ENCODE measurements at regions not wholly inside any gene's neighbourhood (a gene's known extent, or its start where the extent isn't known, plus 50 kb on each side); places are given as distances from the start of the nearest gene placed in this dataset.

- DNase-seq (ENCODE audit: low read depth) = no peak
Measured at GRCh38 chr1:194341587-194341986, 1155.2 kb upstream of the B3GALT2 start.

- DNase-seq (ENCODE audit: low read depth) = no peak
Measured at GRCh38 chr1:194339471-194339870, 1153.1 kb upstream of the B3GALT2 start.

DNA sequence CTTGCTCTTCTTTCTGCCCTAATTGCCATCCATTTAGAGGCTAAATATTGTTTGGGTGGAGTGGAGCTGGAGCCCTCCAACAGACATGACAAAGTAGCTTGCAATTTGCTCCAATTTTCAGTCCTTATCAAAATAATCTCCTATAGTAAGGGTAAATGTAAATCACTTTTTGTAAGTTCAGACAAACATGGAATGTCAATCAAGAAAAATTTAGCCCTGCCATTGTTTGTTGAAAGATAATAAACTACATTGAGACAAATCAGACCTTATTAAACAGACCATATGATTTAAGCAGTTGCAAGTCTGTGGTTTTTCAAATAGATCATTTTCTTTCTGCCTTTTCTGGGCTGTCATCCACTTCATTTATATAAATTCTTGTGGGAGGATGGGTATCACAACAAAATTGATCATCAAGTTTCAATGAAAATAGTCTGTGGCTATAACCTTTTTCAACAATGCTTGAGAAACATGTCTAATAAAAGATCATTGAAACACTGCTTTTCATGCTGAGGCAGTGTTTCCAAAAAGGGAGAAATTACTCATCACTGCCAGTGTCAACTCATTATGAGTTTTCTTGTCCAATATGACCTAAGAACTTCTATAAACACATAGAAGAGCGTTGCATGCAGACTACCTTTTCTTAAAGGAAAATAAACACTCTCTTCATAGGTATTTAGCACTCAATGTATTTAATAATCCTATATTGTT, 1152.0 kb upstream of the B3GALT2 start:
- no peak for DNase-seq (ENCODE audit: low read depth)

DNA sequence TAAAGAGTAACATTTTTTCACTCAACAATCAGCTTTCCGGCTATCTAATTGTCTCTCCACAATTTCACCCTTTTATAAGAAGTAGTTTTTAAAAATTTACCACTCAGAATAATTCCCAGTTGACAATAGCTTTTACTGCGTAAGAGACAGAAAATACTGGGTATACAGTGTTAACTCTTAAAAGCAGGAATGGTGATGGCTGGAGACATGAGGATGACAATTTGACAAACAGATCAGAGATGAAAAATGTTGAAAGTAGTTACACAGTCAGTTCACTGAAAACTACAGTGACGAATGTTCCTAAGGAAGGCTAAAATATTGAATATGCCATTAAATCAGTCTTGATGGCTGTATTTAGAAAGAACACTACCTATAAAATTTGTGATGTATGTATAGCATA, 1146.8 kb upstream of the B3GALT2 start:
- no peak for DNase-seq (ENCODE audit: low read depth)

- peak; percentile 3 for DNase-seq (ENCODE audit: low read depth)
Measured at GRCh38 chr1:194331758-194332157, 1145.3 kb upstream of the B3GALT2 start.

DNA sequence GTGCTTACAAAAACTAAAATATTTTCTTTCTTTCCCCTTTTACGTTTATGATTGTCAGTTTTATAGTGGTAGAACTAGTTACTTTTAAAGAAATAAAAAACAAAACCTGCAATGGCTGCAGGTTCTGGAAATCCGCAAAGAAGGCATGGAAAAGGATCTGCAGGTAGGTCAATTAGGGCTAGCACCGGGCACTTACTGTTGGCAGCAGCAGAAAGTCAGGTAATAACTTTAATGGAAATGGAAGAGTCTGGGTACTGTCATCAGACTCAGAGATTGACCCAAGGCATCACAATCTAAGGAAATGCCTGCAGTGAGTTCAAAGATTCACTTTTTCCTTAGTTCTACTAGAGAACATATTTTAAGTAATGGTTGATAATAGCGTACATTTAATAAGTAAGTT, 1136.3 kb upstream of the B3GALT2 start:
- no peak for DNase-seq (ENCODE audit: low read depth)

GRCh38 chr1:194318790-194319280, 1132.4 kb upstream of the B3GALT2 start:
- no peak for DNase-seq (ENCODE audit: low read depth)

- DNase-seq (ENCODE audit: low read depth) = no peak
Measured at GRCh38 chr1:194309697-194310096, 1123.3 kb upstream of the B3GALT2 start.

DNA sequence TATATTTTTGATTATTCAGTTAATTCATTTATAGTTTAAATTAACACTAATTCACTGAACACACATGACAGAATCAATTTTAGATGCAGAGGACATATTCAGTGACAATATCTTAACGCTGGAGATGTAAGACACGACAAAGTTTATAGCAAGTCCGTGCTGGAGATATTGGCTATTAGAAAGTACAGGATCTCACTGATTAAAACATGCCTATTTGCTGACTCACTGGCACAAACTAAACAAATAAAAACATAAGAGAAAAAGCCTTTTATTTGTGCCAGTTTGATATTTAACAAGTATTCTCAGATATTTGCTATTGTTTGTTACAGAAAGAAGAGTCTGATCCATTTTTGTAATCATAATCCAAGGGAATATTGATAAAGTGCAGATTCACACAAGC, 1122.9 kb upstream of the B3GALT2 start:
- DNase-seq (ENCODE audit: low read depth) = no peak

DNA sequence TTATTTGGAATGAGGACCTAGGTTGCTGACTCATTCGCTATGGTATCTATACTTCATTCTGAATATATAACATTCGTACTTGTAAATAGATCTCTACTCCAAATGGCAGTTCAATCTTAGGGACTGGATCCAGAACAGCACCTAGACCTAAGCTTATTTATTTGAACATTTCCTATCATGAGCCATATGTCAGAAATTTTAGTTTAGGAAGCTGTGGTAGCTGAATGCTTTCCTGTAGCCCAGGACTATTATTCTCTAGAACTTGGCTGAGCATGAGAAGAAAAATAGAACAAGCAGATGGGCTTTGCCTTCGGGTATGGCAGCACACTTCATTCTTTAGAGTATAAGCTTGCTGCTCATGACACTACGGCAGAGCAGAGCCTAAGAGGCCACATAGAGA, 1114.4 kb upstream of the B3GALT2 start:
- no peak for DNase-seq (ENCODE audit: low read depth)

GRCh38 chr1:194300340-194300739, 1113.9 kb upstream of the B3GALT2 start:
- no peak for DNase-seq (ENCODE audit: low read depth)

DNA sequence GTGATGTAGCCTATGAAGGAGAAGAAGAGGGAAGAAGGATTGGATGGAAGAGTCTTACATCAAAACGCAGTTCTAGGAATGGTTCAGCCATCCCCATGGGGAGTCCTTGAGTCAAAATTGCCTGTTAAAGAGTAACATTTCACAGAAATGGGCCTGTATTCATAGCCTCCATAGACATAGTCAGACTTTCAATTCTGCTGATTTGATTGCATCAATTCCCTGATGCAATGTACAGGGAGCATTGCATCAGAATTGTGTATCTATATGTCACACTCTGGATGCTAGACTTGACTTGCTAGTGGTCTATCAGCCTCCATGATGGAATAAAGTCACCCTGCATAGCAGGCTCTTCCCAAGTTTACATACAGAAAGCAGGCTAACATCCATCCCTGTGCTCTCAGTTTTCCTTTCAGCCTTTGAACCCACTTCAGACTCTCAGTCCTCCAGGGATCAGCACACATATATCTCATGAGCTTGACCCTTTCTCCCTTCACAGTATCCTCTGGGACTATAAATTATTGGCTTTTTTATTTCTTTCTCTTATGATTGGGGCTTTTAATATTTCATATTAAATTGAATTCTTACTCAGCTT, 1111.7 kb upstream of the B3GALT2 start:
- DNase-seq (ENCODE audit: low read depth) = no peak

DNA sequence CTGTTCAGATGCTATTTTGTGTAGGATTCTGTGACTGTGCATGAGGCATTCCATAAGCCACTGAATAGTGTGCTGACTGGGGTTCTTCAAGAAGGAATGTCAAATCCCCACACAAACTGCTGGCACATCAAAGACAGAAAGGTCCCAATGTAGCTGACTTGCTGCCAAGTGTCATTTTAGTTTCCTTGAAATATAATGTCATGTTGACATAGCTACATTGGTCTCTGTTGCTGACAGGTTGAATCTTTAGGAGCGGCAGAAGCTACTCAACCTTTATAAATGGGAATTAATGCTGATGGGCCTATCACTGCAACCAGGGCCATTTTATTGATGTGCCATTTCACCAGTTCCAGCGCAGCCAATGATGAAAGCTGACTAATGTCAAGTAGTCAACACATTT, 1110.7 kb upstream of the B3GALT2 start:
- DNase-seq (ENCODE audit: low read depth) = no peak

DNA sequence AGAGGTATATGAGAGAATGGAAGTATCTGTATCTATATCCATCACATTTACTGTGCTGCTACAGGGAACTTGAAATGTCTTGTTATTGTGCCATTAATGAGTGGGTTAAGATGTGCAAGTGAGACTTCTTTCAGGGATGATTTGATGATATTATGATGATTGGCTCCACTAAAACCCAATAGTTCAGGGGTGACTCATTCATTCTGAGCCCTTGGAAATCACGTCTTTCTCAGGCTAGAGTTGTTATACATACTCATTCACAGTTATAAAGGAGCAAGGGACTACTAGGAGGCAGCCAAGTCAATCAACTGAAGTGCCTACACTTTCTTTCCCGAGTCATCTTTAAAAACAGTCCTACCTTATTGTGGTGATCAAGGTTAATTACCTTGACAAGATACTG, 1109.8 kb upstream of the B3GALT2 start:
- peak; percentile 6 for DNase-seq (ENCODE audit: low read depth)

- DNase-seq (ENCODE audit: low read depth) = peak; percentile 42
Measured at GRCh38 chr1:194295685-194296084, 1109.3 kb upstream of the B3GALT2 start.

GRCh38 chr1:194293851-194294405, 1107.5 kb upstream of the B3GALT2 start:
- DNase-seq (ENCODE audit: low read depth) = no peak

- DNase-seq (ENCODE audit: low read depth) = no peak
Measured at GRCh38 chr1:194292966-194293365, 1106.6 kb upstream of the B3GALT2 start.

- DNase-seq (ENCODE audit: low read depth) = no peak
Measured at GRCh38 chr1:194289569-194290266, 1103.3 kb upstream of the B3GALT2 start.

DNA sequence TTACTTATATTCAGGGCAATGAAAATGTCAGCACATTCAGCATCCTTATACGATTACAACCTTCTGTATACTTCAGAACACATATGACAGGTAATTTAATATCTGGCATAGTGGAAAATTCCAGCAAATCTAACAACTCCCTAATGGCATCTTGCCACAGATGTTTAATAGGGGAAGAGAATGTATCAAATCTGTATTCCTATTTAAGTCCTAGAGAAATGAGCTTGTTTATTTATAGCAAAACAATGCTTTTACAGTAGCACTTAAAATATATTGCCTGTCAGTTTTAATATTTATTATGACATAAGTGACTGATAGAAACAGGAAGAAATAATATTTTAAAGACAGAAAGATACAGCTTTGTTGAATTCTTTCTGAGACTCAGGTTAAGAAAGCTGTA, 1101.8 kb upstream of the B3GALT2 start:
- DNase-seq (ENCODE audit: low read depth) = no peak

DNA sequence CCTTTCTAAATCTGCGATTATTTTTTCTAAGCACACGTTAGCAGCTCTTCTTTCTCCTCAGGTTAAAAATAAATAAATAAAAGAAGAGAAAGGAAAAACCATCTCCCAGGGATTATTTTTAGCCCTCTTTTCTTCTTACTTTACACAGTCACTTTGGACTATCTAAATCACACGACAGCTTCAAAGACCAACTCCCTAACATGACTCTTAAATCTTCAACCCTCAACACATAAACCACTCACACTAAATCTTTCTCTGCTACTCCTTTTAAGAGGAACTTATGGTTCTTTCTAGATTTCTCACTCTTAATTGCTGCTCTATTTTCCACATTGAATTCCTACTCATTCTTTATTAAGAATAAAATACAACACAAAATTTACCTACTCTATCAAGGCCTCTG, 1095.0 kb upstream of the B3GALT2 start:
- no peak for DNase-seq (ENCODE audit: low read depth)

DNA sequence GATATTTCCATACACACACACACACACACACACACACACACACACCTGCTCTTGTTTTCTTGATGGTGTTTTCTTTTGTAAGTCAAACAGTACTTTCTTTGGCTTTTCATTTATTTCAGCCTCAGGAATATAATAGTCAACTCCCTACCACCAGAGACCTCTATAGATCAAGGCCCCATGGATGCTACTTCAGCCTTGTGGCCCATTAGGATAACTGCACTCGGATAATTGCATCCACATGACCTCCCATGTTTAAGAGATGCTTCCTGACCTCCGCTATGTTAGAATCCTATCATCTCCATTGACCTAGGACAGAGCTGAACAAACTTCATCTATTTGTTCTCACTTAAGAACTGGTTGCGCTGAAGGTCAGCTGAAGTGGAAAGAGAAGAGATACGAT, 1094.0 kb upstream of the B3GALT2 start:
- DNase-seq (ENCODE audit: low read depth) = no peak

DNA sequence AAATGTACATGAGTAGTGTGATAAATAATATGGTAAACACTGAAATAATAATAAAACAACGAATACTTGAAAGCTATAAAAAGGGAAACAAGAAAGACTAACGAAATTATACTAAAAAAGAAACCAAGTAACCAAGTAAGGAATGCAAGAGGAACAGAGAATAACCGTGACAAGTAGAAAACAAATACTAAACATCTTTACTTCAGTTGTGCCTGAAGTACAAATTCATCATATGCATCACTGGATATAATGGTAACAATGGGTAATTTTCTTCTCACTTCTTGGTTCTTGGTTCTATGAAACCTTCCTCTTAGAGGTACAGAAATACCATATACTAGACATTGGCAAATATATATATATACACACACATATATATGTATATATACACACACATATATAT, 1093.6 kb upstream of the B3GALT2 start:
- DNase-seq (ENCODE audit: low read depth) = no peak

DNA sequence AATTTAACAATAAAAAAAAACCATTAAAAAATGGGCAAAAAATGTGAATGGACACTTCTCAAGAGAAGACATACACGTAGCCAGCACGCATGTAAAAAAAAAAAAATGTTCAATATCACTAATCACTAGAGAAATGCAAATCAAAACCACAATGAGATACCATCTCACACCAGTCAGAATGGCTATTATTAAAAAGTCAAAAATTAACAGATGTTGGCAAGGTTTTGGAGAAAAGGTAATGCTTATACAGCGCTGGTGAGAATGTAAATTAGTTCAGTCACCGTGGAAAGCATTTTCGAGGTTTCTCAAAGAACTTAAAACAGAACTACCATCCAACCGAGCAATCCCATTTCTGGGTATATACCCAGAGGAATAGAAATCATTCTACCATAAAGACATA, 1091.5 kb upstream of the B3GALT2 start:
- no peak for DNase-seq (ENCODE audit: low read depth)
